Neural cell (in vitro differentiated cells): ENCODE measurements at regions not wholly inside any gene's neighbourhood (a gene's known extent, or its start where the extent isn't known, plus 50 kb on each side); places are given as distances from the start of the nearest gene placed in this dataset.

Source experiments
- H2AFZ ChIP-seq: fragments of 200-600, 300-800 bp; sonication (generic), shearing (Covaris generic); 2 replicates; pipeline ENCODE4 v1.6.0; 2014; ENCODE audit warnings: low read depth, mild to moderate bottlenecking, antibody characterized with exemption, low read length, moderate library complexity
- H3F3A ChIP-seq: fragments of 200-600 bp; shearing (Covaris generic); 2 replicates; pipeline ENCODE4 v1.6.1; 2016; ENCODE audit warnings: mild to moderate bottlenecking, moderate library complexity, mixed read lengths, antibody characterized with exemption, low read length; ENCODE audit not compliant: insufficient read depth, poor library complexity, severe bottlenecking
- H3K27ac ChIP-seq: fragments of 200-600, 300-800 bp; sonication (generic), shearing (Covaris generic); 2 replicates; pipeline ENCODE4 v1.5.1; 2014; ENCODE audit warnings: mild to moderate bottlenecking, low read length, moderate library complexity
- H3K27me3 ChIP-seq: fragments of 300-800, 200-600 bp; sonication (generic), shearing (Covaris generic); 2 replicates; pipeline ENCODE4 v1.6.0; 2014; ENCODE audit warnings: mild to moderate bottlenecking, low read depth, low read length, moderate library complexity; ENCODE audit not compliant: insufficient read depth
- H3K36me3 ChIP-seq: fragments of 300-800, 200-600 bp; sonication (generic), shearing (Covaris generic); 2 replicates; pipeline ENCODE4 v1.5.1; 2014; ENCODE audit warnings: mild to moderate bottlenecking, antibody characterized with exemption, low read length, moderate library complexity; ENCODE audit not compliant: insufficient read depth
- H3K4me2 ChIP-seq: fragments of 300-800, 200-600 bp; sonication (generic), shearing (Covaris generic); 2 replicates; pipeline ENCODE4 v1.6.0; 2014; ENCODE audit warnings: mild to moderate bottlenecking, low read length
- H3K4me3 ChIP-seq: fragments of 300-800, 200-600 bp; sonication (generic), shearing (Covaris generic); 2 replicates; pipeline ENCODE4 v1.5.1; 2014; ENCODE audit warnings: mild to moderate bottlenecking, low read length, moderate library complexity
- H3K79me2 ChIP-seq: fragments of 200-600 bp; shearing (Covaris generic); replicated peaks from 2 replicates; pipeline ENCODE4 v1.6.0; 2014; ENCODE audit warnings: mild to moderate bottlenecking, low read length, moderate library complexity; ENCODE audit not compliant: insufficient read depth
- H3K9ac ChIP-seq: fragments of 300-800, 200-600 bp; sonication (generic), shearing (Covaris generic); 2 replicates; pipeline ENCODE4 v1.6.1; 2016; ENCODE audit warnings: mild to moderate bottlenecking, low read length, mixed read lengths
- H3K9me2 ChIP-seq: fragments of 200-600 bp; shearing (Covaris generic); 2 replicates; pipeline ENCODE4 v1.6.1; 2016; ENCODE audit warnings: mild to moderate bottlenecking, low read length, mixed read lengths; ENCODE audit not compliant: insufficient read depth
- H3K9me3 ChIP-seq: fragments of 200-600, 300-800 bp; sonication (generic), shearing (Covaris generic); 2 replicates; pipeline ENCODE4 v1.6.1; 2016; ENCODE audit warnings: mild to moderate bottlenecking, mixed run types, low read length, moderate library complexity, mixed read lengths
- H4K20me1 ChIP-seq: fragments of 200-600 bp; shearing (Covaris generic); 2 replicates; pipeline ENCODE4 v1.6.1; 2016; ENCODE audit warnings: mild to moderate bottlenecking, mixed run types; ENCODE audit not compliant: insufficient read depth
- EP300 ChIP-seq: fragments of 450-650 bp; conservative IDR thresholded peaks from 2 replicates; pipeline ENCODE4 v1.6.1; 2014; ENCODE audit warnings: antibody characterized with exemption, mild to moderate bottlenecking, moderate library complexity; ENCODE audit not compliant: poor library complexity, severe bottlenecking
- EZH2 ChIP-seq: fragments of 200-600, 300-800 bp; shearing (Covaris generic), sonication (generic); IDR thresholded peaks from 2 replicates; pipeline ENCODE4 v1.6.1; 2014; ENCODE audit warnings: antibody characterized with exemption, low read length, borderline replicate concordance, mild to moderate bottlenecking; ENCODE audit not compliant: insufficient read depth, poor library complexity, severe bottlenecking
- MXI1 ChIP-seq: fragments of 450-650 bp; conservative IDR thresholded peaks from 2 replicates; pipeline ENCODE4 v1.6.1; 2014; ENCODE audit warnings: antibody characterized with exemption, mild to moderate bottlenecking; ENCODE audit not compliant: poor library complexity, severe bottlenecking
- POLR2AphosphoS5 ChIP-seq: IDR thresholded peaks from 2 replicates; pipeline ENCODE4 v1.6.1; 2012
- RAD21 ChIP-seq: fragments of 450-650 bp; conservative IDR thresholded peaks from 2 replicates; pipeline ENCODE4 v1.6.1; 2014; ENCODE audit warnings: antibody characterized with exemption, mild to moderate bottlenecking, moderate library complexity
- SMC3 ChIP-seq: fragments of 450-650 bp; conservative IDR thresholded peaks from 2 replicates; pipeline ENCODE4 v1.6.1; 2014; ENCODE audit warnings: antibody characterized with exemption, mild to moderate bottlenecking, moderate library complexity; ENCODE audit not compliant: poor library complexity
- TAF1 ChIP-seq: IDR thresholded peaks from 2 replicates; pipeline ENCODE4 v1.6.1; 2012; ENCODE audit warnings: low read depth
- TF ChIP-seq, protein P1 (sequence below): fragments of 450-650 bp; IDR thresholded peaks from 2 replicates; pipeline ENCODE4 v1.5.1; 2014; ENCODE audit warnings: antibody characterized with exemption, mild to moderate bottlenecking, moderate library complexity; ENCODE audit not compliant: poor library complexity, severe bottlenecking
- TF ChIP-seq, protein P2 (sequence below): IDR thresholded peaks from 2 replicates; pipeline ENCODE4 v1.6.1; 2012; ENCODE audit warnings: borderline replicate concordance

DNA sequence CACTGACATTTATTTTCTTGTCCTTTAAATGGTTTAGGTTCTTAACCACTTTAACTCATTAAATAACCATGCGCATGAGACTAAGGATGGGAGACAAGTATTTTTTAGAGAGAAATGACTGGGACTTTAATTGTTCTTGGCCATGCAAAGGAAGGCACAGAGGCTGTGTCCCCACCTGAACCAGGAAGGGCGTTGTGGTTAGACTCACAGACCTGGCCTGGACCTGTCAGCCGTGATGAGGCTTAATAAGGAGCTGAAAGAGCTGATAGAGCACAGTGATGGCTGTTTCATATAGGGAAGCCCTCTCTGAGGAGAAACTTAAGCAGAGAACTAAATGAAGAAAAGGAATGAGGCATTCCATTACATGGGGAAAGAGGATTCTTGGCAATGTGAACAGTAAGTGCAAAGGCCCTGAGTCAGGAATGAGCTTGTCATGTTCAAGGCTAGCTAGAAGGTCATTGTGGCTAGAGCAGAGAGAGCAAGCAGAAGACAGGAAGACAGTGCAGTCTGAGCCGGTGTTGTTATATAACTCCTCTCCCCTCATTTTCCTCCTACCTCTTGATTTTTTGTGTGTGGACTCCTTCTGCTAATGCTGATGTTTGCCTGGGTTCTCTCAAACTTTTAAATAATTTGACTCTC lies 74.4 kb upstream of the ANO4 start:
- Histone ChIP-seq H3K4me2 (no peak overlapping the region), H3K27me3 (peaks cover 48% of the 10 kb centered on the region)

DNA sequence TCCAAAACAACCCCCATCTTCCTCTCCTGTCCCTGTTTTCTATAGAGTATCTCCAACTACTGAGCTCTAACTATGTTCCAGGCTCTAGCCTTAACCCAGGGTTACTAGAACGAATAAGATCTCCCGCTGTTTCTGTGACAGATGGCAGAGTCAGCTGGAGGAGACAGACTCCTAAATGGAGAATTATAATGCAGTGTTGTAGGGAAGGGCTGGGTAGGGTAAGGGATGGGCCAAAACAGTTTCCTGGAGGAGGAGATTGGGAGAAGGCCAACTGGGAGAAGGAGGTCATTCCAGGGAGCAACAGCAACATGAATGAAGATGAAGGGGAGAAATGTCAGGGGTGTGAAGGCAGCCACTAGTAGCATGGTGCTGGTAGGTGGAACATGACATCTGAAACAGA lies 73.4 kb upstream of the ANO4 start:
- H2AFZ ChIP-seq = no peak overlapping the region
- no peaks in the 10 kb centered on the region for H3K9me2 ChIP-seq
- H3K27me3 ChIP-seq = peaks cover 39% of the 10 kb centered on the region
- H3K9me3 ChIP-seq = no peaks in the 10 kb centered on the region
- no peak overlapping the region for H3K27ac ChIP-seq
- H3K9ac ChIP-seq = no peak overlapping the region
- no peaks in the 10 kb centered on the region for H3K36me3 ChIP-seq
- H3F3A ChIP-seq = no peaks in the 10 kb centered on the region
- TF ChIP-seq SMC3 (no peak), RAD21 (no peak), MXI1 (no peak), EP300 (no peak), POLR2AphosphoS5 (no peak), EZH2 (no peak)
- TF ChIP-seq, protein P1, sequence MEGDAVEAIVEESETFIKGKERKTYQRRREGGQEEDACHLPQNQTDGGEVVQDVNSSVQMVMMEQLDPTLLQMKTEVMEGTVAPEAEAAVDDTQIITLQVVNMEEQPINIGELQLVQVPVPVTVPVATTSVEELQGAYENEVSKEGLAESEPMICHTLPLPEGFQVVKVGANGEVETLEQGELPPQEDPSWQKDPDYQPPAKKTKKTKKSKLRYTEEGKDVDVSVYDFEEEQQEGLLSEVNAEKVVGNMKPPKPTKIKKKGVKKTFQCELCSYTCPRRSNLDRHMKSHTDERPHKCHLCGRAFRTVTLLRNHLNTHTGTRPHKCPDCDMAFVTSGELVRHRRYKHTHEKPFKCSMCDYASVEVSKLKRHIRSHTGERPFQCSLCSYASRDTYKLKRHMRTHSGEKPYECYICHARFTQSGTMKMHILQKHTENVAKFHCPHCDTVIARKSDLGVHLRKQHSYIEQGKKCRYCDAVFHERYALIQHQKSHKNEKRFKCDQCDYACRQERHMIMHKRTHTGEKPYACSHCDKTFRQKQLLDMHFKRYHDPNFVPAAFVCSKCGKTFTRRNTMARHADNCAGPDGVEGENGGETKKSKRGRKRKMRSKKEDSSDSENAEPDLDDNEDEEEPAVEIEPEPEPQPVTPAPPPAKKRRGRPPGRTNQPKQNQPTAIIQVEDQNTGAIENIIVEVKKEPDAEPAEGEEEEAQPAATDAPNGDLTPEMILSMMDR = no peak
- TF ChIP-seq, protein P2, sequence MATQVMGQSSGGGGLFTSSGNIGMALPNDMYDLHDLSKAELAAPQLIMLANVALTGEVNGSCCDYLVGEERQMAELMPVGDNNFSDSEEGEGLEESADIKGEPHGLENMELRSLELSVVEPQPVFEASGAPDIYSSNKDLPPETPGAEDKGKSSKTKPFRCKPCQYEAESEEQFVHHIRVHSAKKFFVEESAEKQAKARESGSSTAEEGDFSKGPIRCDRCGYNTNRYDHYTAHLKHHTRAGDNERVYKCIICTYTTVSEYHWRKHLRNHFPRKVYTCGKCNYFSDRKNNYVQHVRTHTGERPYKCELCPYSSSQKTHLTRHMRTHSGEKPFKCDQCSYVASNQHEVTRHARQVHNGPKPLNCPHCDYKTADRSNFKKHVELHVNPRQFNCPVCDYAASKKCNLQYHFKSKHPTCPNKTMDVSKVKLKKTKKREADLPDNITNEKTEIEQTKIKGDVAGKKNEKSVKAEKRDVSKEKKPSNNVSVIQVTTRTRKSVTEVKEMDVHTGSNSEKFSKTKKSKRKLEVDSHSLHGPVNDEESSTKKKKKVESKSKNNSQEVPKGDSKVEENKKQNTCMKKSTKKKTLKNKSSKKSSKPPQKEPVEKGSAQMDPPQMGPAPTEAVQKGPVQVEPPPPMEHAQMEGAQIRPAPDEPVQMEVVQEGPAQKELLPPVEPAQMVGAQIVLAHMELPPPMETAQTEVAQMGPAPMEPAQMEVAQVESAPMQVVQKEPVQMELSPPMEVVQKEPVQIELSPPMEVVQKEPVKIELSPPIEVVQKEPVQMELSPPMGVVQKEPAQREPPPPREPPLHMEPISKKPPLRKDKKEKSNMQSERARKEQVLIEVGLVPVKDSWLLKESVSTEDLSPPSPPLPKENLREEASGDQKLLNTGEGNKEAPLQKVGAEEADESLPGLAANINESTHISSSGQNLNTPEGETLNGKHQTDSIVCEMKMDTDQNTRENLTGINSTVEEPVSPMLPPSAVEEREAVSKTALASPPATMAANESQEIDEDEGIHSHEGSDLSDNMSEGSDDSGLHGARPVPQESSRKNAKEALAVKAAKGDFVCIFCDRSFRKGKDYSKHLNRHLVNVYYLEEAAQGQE = no peak
- H3K4me3 ChIP-seq = no peak overlapping the region
- no peaks in the 10 kb centered on the region for H3K79me2 ChIP-seq
- H4K20me1 ChIP-seq = no peaks in the 10 kb centered on the region
- H3K4me2 ChIP-seq = no peak overlapping the region

More for the DNA sequence above, 74.4 kb upstream of the ANO4 start:
- Histone ChIP-seq H2AFZ (no peak overlapping the region), H3K27ac (no peak overlapping the region), H4K20me1 (no peaks in the 10 kb centered on the region), H3K79me2 (no peaks in the 10 kb centered on the region), H3K9ac (no peak overlapping the region), H3F3A (no peaks in the 10 kb centered on the region), H3K36me3 (no peaks in the 10 kb centered on the region), H3K9me3 (no peaks in the 10 kb centered on the region), H3K9me2 (no peaks in the 10 kb centered on the region), H3K4me3 (no peak overlapping the region)
- TF ChIP-seq, protein P2 = no peak
- TF ChIP-seq POLR2AphosphoS5 = no peak
- no peak for TF ChIP-seq SMC3
- TF ChIP-seq RAD21 = no peak
- TF ChIP-seq, protein P1 = no peak
- no peak for TF ChIP-seq EZH2
- no peak for TF ChIP-seq EP300
- TF ChIP-seq MXI1 = no peak
- no peak for TF ChIP-seq TAF1
